Natural killer cell treated with Interleukin-12 subunit alpha and Interleukin-12 subunit beta and Interleukin-15 and Interleukin-18, amount 100 ng/mL, for 72 hours (primary cell): ENCODE measurements at regions not wholly inside any gene's neighbourhood (a gene's known extent, or its start where the extent isn't known, plus 50 kb on each side); places are given as distances from the start of the nearest gene placed in this dataset.

Source experiments
- ATAC-seq, 2 donors: fragments of 150-1000 bp; cut with Tn5 transposase in 1 of 2; sonication (Bioruptor Pico), chemical (Tn5 transposase) in 1 of 2; 2 replicates each; pipeline ENCODE4 v1.10.0; 2021
- DNase-seq: peaks from one replicate; pipeline ENCODE4 v3.0.0; 2022; ENCODE audit warnings: low spot score
- H3K27ac Mint-ChIP-seq, 2 donors: 1 replicate in 1 of 2; 2 replicates in 1 of 2; pipeline ENCODE4 v1.8.0; 2022; ENCODE audit warnings: mixed read lengths in 2 of 2, mild to moderate bottlenecking in 1 of 2, moderate library complexity in 1 of 2
- H3K27me3 Mint-ChIP-seq, 2 donors: 1 replicate in 1 of 2; 2 replicates in 1 of 2; pipeline ENCODE4 v1.8.0; 2022; ENCODE audit warnings: mixed read lengths in 2 of 2
- H3K36me3 Mint-ChIP-seq: one replicate; pipeline ENCODE4 v1.8.0; 2022; ENCODE audit warnings: mixed read lengths
- H3K4me1 Mint-ChIP-seq, 2 donors: 1 replicate in 1 of 2; 2 replicates in 1 of 2; pipeline ENCODE4 v1.8.0; 2022; ENCODE audit warnings: low read depth in 2 of 2, mixed read lengths in 2 of 2, mild to moderate bottlenecking in 1 of 2
- H3K4me3 Mint-ChIP-seq: one replicate; pipeline ENCODE4 v1.8.0; 2022; ENCODE audit warnings: mixed read lengths
- H3K9me3 Mint-ChIP-seq: 2 replicates; pipeline ENCODE4 v1.8.0; 2022; ENCODE audit warnings: mixed read lengths

DNA sequence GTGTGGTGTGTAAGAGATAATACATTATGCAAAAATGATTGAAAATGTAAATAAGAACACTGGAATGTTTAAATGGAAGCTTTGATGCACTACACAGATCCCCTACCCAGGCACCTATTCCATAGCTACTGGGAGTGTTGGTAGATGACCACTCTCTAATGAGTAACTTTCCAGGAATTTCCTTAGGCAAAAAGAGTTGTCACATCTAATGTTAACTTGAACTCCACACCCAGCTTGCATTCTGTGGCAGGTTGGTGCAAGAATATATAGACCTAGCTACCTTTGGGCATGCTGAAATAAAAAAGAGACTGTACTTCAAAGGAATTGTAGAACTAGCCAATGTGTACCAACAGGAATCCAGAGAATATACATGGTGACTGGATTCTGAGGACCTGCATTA lies 1254.2 kb upstream of the EYS start:
- H3K27ac Mint-ChIP-seq: no peak overlapping the region

DNA sequence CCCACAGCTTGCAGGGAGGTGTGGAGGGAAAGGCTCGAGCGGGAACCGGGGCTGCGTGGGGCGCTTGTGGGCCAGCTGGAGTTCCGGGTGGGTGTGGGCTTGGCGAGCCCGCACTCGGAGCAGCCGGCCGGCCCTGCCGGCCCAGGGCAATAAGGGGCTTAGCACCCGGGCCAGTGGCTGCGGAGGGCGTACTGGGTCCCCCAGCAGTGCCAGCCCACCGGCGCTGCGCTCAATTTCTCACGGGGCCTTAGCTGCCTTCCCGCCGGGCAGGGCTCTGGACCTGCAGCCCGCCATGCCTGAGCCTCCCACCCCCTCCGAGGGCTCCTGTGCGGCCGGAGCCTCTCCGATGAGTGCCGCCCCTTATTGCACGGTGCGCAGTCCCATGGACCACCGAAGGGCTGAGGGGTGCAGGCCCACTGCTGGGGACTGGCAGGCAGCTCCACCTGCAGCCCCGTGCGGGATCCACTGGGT lies 1242.2 kb upstream of the EYS start:
- Mint-ChIP-seq H3K4me3 (no peak overlapping the region), H3K4me1 (no peaks in the 10 kb centered on the region), H3K9me3 (peaks cover 7% of the 10 kb centered on the region), H3K27me3 (no peaks in the 10 kb centered on the region), H3K27ac (no peak overlapping the region), H3K36me3 (peaks cover 4% of the 10 kb centered on the region)
- no peak for DNase-seq
- ATAC-seq: no peak

More for the DNA sequence above, 1254.2 kb upstream of the EYS start:
- Mint-ChIP-seq H3K27me3 (no peaks in the 10 kb centered on the region), H3K9me3 (peaks cover 19% of the 10 kb centered on the region), H3K4me1 (no peaks in the 10 kb centered on the region), H3K36me3 (no peaks in the 10 kb centered on the region), H3K4me3 (no peak overlapping the region)
- ATAC-seq (no peak), DNase-seq (no peak)

DNA sequence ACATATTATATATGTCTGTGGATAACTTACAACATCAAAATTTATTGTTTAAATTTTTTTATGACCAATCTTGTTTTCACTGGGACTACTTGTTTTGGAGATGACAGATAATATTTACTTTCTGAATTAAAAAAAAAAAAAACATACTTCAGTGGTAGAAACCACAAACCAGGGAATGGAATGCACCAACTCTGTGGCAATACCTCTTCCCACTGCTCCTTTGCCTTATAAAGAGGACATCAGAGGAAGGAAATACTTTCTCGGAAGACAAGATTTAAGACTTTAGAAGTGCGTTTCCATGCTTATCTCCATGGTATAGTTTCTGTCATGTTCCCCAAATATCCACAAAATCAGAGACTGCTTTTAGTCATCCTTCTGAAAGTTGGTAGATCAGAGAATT lies 1241.1 kb upstream of the EYS start:
- no peaks in the 10 kb centered on the region for H3K27me3 Mint-ChIP-seq
- peaks cover 13% of the 10 kb centered on the region for H3K9me3 Mint-ChIP-seq
- DNase-seq (no peak), ATAC-seq (no peak)
- H3K36me3 Mint-ChIP-seq: peaks cover 4% of the 10 kb centered on the region
- H3K4me1 Mint-ChIP-seq: no peaks in the 10 kb centered on the region
- H3K27ac Mint-ChIP-seq: no peak overlapping the region
- H3K4me3 Mint-ChIP-seq: no peak overlapping the region

DNA sequence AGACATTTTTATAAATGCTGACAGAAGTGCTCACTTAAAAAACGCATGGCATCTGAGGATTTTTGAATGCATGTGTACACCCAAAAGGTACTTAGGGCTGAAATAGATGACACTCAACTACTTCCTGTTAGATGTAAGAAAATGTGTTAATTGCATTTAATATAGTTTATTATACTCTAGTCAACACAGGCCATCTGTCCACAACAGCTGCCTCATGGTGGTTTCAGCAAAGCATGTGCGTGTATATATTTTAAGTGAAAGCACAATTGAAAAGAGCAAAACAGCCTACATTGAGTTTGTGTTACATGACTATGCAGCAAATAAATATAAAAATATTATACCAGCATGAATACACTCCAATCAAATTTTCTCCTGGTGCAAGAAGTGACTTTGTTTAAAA lies 1233.0 kb upstream of the EYS start:
- peaks cover 19% of the 10 kb centered on the region for H3K9me3 Mint-ChIP-seq
- no peaks in the 10 kb centered on the region for H3K27me3 Mint-ChIP-seq
- ATAC-seq: no peak
- H3K27ac Mint-ChIP-seq: no peak overlapping the region
- H3K4me3 Mint-ChIP-seq: no peak overlapping the region
- no peak for DNase-seq
- peaks cover 6% of the 10 kb centered on the region for H3K36me3 Mint-ChIP-seq
- H3K4me1 Mint-ChIP-seq: no peaks in the 10 kb centered on the region

DNA sequence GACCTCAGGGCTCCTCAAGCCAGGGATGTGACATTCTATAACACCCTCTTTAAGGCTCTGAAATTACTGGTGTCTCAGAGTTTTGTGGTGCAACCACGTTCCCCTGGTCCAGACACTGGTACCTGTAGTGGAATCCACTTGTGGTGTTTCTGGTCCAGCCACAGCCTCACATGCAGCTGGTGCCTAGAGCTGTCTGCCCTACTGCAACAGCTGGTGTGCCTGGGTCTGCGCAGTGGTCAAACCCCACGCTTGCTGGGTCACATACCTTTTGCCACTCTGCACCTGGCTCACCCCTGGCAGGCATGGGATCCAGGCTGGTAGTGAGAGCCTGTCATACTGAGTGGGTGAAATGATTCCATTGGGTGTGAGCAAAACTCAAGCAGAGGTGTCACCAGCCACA lies 1230.2 kb upstream of the EYS start:
- Mint-ChIP-seq H3K4me3 (no peak overlapping the region), H3K27me3 (no peaks in the 10 kb centered on the region), H3K9me3 (peaks cover 9% of the 10 kb centered on the region), H3K27ac (no peak overlapping the region), H3K4me1 (no peaks in the 10 kb centered on the region), H3K36me3 (peaks cover 1% of the 10 kb centered on the region)
- DNase-seq (no peak), ATAC-seq (no peak)

DNA sequence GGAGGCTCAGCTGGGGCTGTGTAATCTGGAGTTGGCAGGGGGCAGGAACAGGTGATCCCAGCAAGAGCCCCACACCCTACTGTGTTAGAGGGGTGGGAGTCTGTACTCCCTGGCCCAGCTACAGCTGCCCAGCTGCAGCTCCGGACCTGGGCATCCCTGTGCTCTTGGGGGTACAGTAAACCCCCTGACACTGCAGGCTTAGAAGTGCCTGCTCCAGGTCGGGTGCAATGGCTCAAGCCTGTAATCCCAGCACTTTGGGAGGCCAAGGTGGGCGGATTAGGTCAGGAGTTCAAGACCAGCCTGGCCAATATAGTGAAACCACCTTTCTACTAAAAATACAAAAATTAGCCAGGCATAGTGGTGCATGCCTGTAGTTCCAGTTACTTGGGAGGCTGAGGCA lies 1228.6 kb upstream of the EYS start:
- ATAC-seq: no peak
- Mint-ChIP-seq H3K4me3 (no peak overlapping the region), H3K27ac (no peak overlapping the region), H3K9me3 (peaks cover 4% of the 10 kb centered on the region), H3K4me1 (no peaks in the 10 kb centered on the region), H3K36me3 (no peaks in the 10 kb centered on the region), H3K27me3 (no peaks in the 10 kb centered on the region)
- DNase-seq: no peak

DNA sequence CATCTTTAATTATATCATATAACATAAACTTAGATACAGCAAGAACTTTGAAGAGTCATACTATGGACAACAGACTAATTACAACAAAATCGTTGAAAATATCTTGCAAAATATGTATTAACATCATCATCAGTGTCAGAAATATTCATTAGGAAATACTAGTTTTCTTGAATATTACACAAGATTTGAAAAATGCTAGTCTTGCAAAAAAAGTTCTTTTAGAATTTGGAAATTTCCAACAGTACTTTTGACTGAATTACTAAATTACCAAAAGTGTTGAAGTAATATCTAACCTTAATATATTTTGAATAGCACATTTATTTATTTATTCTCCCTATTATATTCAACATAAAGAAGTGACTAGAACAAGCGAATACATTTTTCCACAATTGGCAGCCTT lies 1224.8 kb upstream of the EYS start:
- Mint-ChIP-seq H3K27ac (no peak overlapping the region), H3K4me3 (no peak overlapping the region), H3K4me1 (no peaks in the 10 kb centered on the region), H3K36me3 (peaks cover 1% of the 10 kb centered on the region), H3K9me3 (peaks cover 15% of the 10 kb centered on the region), H3K27me3 (no peaks in the 10 kb centered on the region)
- ATAC-seq (no peak), DNase-seq (no peak)

DNA sequence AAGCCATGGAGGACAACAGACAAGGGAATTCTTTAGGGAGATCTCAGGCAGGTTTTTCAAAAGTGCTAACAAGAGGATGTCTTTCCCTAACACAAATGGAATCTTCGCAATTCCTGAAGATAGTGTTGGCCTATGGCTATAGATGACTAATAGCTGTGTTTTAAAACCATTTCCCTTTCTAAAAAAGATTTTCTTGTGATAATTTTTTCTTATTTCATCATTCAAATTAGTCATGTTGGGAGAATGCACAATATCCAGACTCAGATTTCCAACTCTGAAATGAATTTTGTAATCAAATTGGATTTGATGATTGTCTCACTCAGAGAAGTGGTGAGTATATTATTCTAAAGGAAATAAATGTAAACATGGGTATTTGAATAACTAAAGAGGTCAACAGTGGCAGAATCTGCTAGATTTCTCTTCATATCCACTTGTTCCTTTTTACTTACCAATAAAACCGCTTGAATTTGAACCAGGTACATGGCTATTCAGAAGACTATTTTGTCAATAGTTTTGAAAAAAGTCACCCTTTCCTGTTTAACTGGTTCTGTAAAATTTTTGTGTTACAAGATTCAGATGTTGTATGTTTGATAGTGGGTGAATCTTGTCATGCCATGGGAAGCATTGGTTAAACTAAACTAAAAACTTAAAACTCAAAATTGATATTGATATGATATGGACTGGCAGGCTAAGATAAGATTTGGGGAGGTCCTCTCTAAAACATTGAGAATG lies 1223.7 kb upstream of the EYS start:
- Mint-ChIP-seq H3K9me3 (peaks cover 23% of the 10 kb centered on the region), H3K27me3 (no peaks in the 10 kb centered on the region), H3K27ac (no peak overlapping the region), H3K4me3 (no peak overlapping the region), H3K36me3 (peaks cover 4% of the 10 kb centered on the region), H3K4me1 (no peaks in the 10 kb centered on the region)
- ATAC-seq: no peak
- no peak for DNase-seq

DNA sequence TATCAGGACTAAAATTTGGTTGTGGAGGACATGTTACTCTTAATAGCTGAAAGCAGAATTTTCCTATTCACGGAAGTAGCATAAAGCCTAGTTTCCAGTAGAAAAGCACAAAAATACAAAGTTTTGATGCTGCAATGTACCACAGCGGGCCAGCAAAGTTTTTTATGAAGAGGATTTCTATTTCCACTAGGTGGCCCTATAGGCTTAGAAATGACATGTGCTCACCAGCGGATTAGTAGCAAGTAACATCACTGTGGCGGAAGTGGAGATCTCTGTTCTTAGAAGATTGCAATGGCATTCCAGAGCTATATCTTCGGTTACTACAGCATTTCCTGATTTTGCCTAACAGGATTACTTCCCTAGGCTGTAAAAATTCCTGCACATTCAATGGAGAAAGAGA lies 1219.0 kb upstream of the EYS start:
- Mint-ChIP-seq H3K36me3 (peaks cover 10% of the 10 kb centered on the region), H3K9me3 (peaks cover 39% of the 10 kb centered on the region), H3K27ac (no peak overlapping the region), H3K4me3 (no peak overlapping the region), H3K4me1 (no peaks in the 10 kb centered on the region), H3K27me3 (no peaks in the 10 kb centered on the region)
- DNase-seq (no peak), ATAC-seq (no peak)

DNA sequence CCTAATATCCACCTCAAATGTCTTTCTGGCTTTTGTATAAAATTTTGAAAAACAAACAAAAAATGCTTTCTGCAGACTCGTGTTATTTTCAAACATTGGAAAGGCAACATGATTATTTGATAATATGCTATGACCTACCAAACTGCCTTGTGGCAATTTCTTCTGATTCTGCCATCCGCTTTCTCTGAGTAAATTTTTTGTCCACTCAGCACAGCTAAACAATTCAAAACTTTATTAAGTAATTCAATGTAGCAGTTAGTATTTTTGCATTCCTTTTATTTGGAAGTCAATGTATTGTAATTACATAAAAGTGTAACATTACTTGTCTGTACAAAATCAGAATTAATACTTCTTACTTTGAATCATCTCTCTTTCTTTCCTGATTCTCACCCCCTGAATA lies 1206.6 kb upstream of the EYS start:
- H3K4me1 Mint-ChIP-seq: no peaks in the 10 kb centered on the region
- H3K27ac Mint-ChIP-seq: no peak overlapping the region
- H3K27me3 Mint-ChIP-seq: no peaks in the 10 kb centered on the region
- peaks cover 2% of the 10 kb centered on the region for H3K9me3 Mint-ChIP-seq
- ATAC-seq (no peak), DNase-seq (no peak)
- H3K36me3 Mint-ChIP-seq: no peaks in the 10 kb centered on the region
- no peak overlapping the region for H3K4me3 Mint-ChIP-seq

DNA sequence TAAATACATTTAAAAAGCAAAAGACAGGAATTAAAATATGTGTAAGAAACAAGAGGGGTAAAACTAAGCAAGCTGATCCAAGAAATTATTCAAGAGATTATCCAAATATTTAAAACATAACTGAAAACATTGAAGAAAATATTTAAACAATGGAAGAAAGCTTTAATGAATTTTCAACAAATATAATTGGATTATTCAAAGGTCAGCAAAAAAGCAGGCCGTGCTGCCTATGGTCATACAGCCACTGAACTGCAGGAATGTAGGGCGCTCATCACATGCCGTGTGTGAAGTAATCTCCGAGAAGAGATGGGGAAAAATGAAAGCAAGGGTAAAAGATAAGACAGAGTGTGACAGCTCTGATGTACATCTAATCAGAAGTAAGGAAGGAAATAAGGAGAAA lies 1195.4 kb upstream of the EYS start:
- H3K4me1 Mint-ChIP-seq: no peaks in the 10 kb centered on the region
- no peak overlapping the region for H3K27ac Mint-ChIP-seq
- H3K9me3 Mint-ChIP-seq: peaks cover 15% of the 10 kb centered on the region
- H3K4me3 Mint-ChIP-seq: no peak overlapping the region
- DNase-seq (no peak), ATAC-seq (no peak)
- H3K36me3 Mint-ChIP-seq: peaks cover 5% of the 10 kb centered on the region
- H3K27me3 Mint-ChIP-seq: no peaks in the 10 kb centered on the region

DNA sequence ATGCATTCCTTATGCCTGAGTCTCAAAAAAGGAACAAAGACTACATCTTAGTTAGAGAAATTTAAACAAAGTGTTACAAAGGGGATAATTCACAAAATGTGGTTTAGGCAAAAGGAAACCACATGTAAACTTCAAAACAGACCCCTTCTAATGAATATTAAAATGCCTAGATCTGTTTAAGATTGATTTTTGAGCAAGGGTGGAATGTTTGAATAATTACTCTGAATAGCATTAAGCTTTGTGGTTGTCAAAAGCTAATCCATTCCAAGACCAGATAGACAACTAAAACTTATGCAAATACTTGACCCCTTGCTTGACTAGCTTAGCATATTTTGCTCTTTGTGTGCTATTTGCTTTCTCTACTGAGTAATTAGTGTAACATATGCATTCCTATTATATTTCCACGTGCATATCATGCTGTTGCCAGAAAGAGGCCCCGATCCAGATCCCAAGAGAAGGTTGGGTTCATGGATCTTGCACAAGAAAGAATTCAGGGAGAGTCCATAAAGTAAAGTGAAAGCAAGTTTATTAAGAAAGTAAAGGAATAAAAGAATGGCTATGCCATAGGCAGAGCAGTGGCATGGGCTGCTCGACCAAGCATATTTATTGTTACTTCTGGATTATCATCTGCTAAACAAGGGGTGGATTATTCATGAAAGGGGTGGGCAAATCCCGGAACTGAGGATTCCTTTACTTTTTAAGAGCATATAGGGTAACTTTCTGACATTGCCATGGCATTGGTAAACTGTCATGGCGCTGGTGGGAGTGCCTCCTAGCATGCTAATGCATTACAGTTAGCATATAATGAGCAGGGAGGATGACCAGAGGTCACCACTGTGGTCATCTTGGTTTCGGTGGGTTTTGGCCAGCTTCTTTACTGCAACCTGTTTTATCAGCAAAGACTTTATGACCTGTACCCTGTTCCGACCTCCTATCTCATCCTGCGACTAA lies 1193.4 kb upstream of the EYS start:
- Mint-ChIP-seq H3K27me3 (no peaks in the 10 kb centered on the region), H3K9me3 (peaks cover 14% of the 10 kb centered on the region), H3K27ac (no peak overlapping the region), H3K4me3 (no peak overlapping the region), H3K4me1 (no peaks in the 10 kb centered on the region), H3K36me3 (peaks cover 9% of the 10 kb centered on the region)
- ATAC-seq: no peak
- no peak for DNase-seq

DNA sequence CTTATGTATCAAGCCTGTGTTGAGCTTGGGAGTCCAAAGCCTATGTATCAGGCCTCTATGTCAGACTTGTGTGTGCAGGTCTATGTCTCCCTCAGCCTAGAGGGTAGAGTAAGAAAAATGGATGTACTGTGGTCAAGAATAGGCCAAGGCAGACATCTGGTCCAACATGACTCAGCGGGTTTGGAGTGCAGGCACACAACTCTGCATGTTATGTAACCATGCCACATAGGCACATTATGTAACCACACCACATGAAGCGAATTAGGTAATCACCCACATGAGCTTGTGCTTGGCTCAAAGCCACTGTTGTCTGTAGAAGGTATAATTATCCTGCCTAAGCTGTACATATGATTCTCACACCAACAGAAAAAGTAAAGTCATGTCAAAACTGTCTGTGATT lies 1190.5 kb upstream of the EYS start:
- H3K4me1 Mint-ChIP-seq: no peaks in the 10 kb centered on the region
- no peaks in the 10 kb centered on the region for H3K27me3 Mint-ChIP-seq
- H3K9me3 Mint-ChIP-seq: peaks cover 18% of the 10 kb centered on the region
- H3K27ac Mint-ChIP-seq: no peak overlapping the region
- DNase-seq: no peak
- no peak overlapping the region for H3K4me3 Mint-ChIP-seq
- peaks cover 9% of the 10 kb centered on the region for H3K36me3 Mint-ChIP-seq
- no peak for ATAC-seq

DNA sequence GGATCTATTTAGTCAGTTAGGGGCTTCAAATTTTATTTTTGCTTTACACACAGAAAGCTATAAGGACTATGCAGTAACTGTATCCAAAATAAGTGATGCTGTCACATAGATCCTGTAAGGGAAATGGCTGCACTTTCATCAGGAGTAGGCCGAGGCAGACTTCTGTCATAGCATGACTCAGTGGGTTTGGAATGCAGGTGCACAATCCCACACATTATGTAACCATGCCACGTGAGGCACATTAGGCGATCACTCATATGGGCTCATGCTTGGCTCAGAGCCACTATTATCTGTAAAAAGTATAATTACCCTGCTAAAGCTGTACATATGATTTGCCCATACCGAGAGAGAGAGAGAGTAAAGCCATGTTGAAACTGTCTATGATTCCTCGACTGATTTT lies 1189.4 kb upstream of the EYS start:
- Mint-ChIP-seq H3K27ac (no peak overlapping the region), H3K4me3 (no peak overlapping the region), H3K4me1 (no peaks in the 10 kb centered on the region), H3K36me3 (peaks cover 9% of the 10 kb centered on the region), H3K27me3 (no peaks in the 10 kb centered on the region), H3K9me3 (peaks cover 12% of the 10 kb centered on the region)
- ATAC-seq: no peak
- DNase-seq: no peak
